PC-9 (cell line): ENCODE measurements at regions not wholly inside any gene's neighbourhood (a gene's known extent, or its start where the extent isn't known, plus 50 kb on each side); places are given as distances from the start of the nearest gene placed in this dataset.

Experiments used
- EZH2 ChIP-seq: fragments of 200-600 bp; sonication (generic); IDR thresholded peaks from 2 replicates; pipeline ENCODE4 v1.8.0; 2017; ENCODE audit warnings: antibody characterized with exemption, low read depth
- TF ChIP-seq, protein P1 (sequence below): fragments of 200-600 bp; sonication (generic); conservative IDR thresholded peaks from 2 replicates; pipeline ENCODE4 v1.6.1; 2017; ENCODE audit warnings: mixed run types, antibody characterized with exemption, mild to moderate bottlenecking, moderate library complexity

DNA sequence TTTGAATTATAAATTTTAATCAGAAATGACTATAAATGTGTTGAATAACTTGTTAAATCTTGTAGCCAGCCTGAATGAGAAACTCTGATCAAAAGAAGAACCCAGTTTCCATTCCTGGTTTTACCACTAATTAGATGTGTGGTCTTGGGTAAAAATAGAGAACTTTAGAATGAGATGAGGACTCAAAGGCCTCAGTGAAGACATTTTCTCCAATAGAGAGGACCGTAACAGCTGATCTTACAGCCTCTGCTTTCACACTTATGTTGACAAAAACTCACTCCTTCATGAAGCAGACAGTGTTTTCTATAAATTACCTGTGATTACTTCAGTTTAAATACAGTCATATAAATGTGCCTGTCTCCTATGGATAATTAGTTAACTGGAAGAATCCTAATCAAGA lies 200.1 kb upstream of the MEOX2 start:
- TF ChIP-seq, protein P1, sequence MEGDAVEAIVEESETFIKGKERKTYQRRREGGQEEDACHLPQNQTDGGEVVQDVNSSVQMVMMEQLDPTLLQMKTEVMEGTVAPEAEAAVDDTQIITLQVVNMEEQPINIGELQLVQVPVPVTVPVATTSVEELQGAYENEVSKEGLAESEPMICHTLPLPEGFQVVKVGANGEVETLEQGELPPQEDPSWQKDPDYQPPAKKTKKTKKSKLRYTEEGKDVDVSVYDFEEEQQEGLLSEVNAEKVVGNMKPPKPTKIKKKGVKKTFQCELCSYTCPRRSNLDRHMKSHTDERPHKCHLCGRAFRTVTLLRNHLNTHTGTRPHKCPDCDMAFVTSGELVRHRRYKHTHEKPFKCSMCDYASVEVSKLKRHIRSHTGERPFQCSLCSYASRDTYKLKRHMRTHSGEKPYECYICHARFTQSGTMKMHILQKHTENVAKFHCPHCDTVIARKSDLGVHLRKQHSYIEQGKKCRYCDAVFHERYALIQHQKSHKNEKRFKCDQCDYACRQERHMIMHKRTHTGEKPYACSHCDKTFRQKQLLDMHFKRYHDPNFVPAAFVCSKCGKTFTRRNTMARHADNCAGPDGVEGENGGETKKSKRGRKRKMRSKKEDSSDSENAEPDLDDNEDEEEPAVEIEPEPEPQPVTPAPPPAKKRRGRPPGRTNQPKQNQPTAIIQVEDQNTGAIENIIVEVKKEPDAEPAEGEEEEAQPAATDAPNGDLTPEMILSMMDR = no peak
- TF ChIP-seq EZH2 = no peak
